GM12878 (cell line): ENCODE measurements at regions not wholly inside any gene's neighbourhood (a gene's known extent, or its start where the extent isn't known, plus 50 kb on each side); places are given as distances from the start of the nearest gene placed in this dataset.

Experiments used
- ATAC-seq: fragments of 200-7000 bp; cut with Tn5 transposase; 3 replicates; pipeline ENCODE4 v1.9.1; 2020; ENCODE audit warnings: mild to moderate bottlenecking, moderate library complexity
- BruUV-seq: library from RNA; stranded (reverse); fragments of 400-500 nt; replicated peaks from 2 replicates; lab custom pipeline; 2021; lab: Mats Ljungman, UMichigan
- CTCF ChIA-PET: fragments of 300-600 bp; sonication (Branson Sonifier 250); formaldehyde crosslinking; extraction: SDS; loops from one replicate; lab custom pipeline; 2021; ENCODE audit warnings: inconsistent platforms; lab: Yijun Ruan, JAX
- POLR2A ChIA-PET: fragments of 350-600 bp; formaldehyde crosslinking; extraction: SDS; loops from one replicate; lab custom pipeline; 2021; ENCODE audit warnings: inconsistent platforms; lab: Charles Lee
- RAD21 ChIA-PET: fragments of 300-600 bp; sonication (Branson Sonifier 250); formaldehyde crosslinking; loops from one replicate; lab custom pipeline; 2023; ENCODE audit warnings: antibody characterized with exemption; ENCODE audit not compliant: unreplicated experiment; lab: Charles Lee
- SMC1A ChIA-PET: fragments of 300-600 bp; sonication (Branson Sonifier 250); formaldehyde crosslinking; loops from one replicate; lab custom pipeline; 2023; ENCODE audit not compliant: unreplicated experiment, uncharacterized antibody; lab: Charles Lee
- DNase-seq: peaks from one replicate; pipeline ENCODE4 v3.0.0-alpha.2; 2011; ENCODE audit warnings: low read depth, low spot score
- FAIRE-seq: peaks from 3 replicates; lab custom pipeline; 2011; peaks lifted over from hg19 to GRCh38; lab: Jason Lieb, UNC
- H2AFZ ChIP-seq: 2 replicates; pipeline ENCODE4 v1.6.0; 2011; ENCODE audit warnings: low read depth, low read length, control low read depth; ENCODE audit not compliant: control insufficient read depth
- H3K27ac ChIP-seq: 2 replicates; pipeline ENCODE4 v1.5.1; 2011; ENCODE audit warnings: control low read depth; ENCODE audit not compliant: control insufficient read depth, insufficient read depth
- H3K27me3 ChIP-seq, 2 experiments: replicated peaks in 1 of 2; 2 replicates each; pipeline versions ENCODE4 v1.6.0 to v1.6.1; 2011; ENCODE audit warnings: low read length in 1 of 2; ENCODE audit not compliant: control insufficient read depth in 2 of 2, insufficient read depth in 2 of 2
- H3K36me3 ChIP-seq, 2 experiments: 2 replicates each; pipeline ENCODE4 v1.5.1; 2011; ENCODE audit warnings: low read length in 1 of 2; ENCODE audit not compliant: control insufficient read depth in 2 of 2, insufficient read depth in 2 of 2
- H3K4me1 ChIP-seq: 2 replicates; pipeline ENCODE4 v1.6.1; 2011; ENCODE audit warnings: mild to moderate bottlenecking, low read length, moderate library complexity, mixed read lengths; ENCODE audit not compliant: control insufficient read depth, insufficient read depth
- H3K4me2 ChIP-seq: 2 replicates; pipeline ENCODE4 v1.6.0; 2011; ENCODE audit warnings: control low read depth; ENCODE audit not compliant: control insufficient read depth, insufficient read depth
- H3K4me3 ChIP-seq: fragments of 200-600 bp; sonication (generic); 2 replicates; pipeline ENCODE4 v1.5.1; 2016
- H3K79me2 ChIP-seq: 2 replicates; pipeline ENCODE4 v1.6.0; 2011; ENCODE audit warnings: low read length; ENCODE audit not compliant: control insufficient read depth, insufficient read depth
- H3K9ac ChIP-seq: 2 replicates; pipeline ENCODE4 v1.8.0; 2011; ENCODE audit warnings: low read length, control low read depth, mixed read lengths; ENCODE audit not compliant: control insufficient read depth, insufficient read depth
- H3K9me3 ChIP-seq: replicated peaks from 3 replicates; pipeline ENCODE4 v1.5.1; 2011; ENCODE audit warnings: mild to moderate bottlenecking, low read length; ENCODE audit not compliant: control insufficient read depth, insufficient read depth
- H4K20me1 ChIP-seq: 2 replicates; pipeline ENCODE4 v1.6.0; 2011; ENCODE audit not compliant: control insufficient read depth, insufficient read depth
- CBX3 ChIP-seq: fragments of 200-600 bp; sonication (generic); IDR thresholded peaks from 2 replicates; pipeline ENCODE4 v1.6.1; 2016; ENCODE audit warnings: low read depth, borderline replicate concordance
- CHD2 ChIP-seq: IDR thresholded peaks from 2 replicates; pipeline ENCODE4 v1.6.1; 2011; ENCODE audit warnings: low read depth, low read length, improper control_type of control experiment, borderline replicate concordance
- CREB1 ChIP-seq: IDR thresholded peaks from 2 replicates; pipeline ENCODE4 v1.6.1; 2012; ENCODE audit warnings: low read depth, mild to moderate bottlenecking, inconsistent platforms
- CREM ChIP-seq: IDR thresholded peaks from 2 replicates; pipeline ENCODE4 v1.6.1; 2014; ENCODE audit warnings: antibody characterized with exemption, low read depth
- EP300 ChIP-seq, 2 experiments: fragments of 150-350 bp in 1 of 2; IDR thresholded peaks; 2 replicates each; pipeline ENCODE4 v1.6.1; 2011 to 2012; ENCODE audit warnings: low read depth in 2 of 2, low read length in 2 of 2, borderline replicate concordance in 1 of 2, improper control_type of control experiment in 1 of 2, inconsistent platforms in 1 of 2; ENCODE audit not compliant: control insufficient read depth in 1 of 2
- JUNB ChIP-seq: IDR thresholded peaks from 2 replicates; pipeline ENCODE4 v1.6.1; 2016; ENCODE audit warnings: antibody characterized with exemption, mild to moderate bottlenecking
- MXI1 ChIP-seq: fragments of 150-350 bp; IDR thresholded peaks from 2 replicates; pipeline ENCODE4 v1.6.1; 2011; ENCODE audit warnings: low read depth, mild to moderate bottlenecking, inconsistent platforms, low read length, improper control_type of control experiment
- POLR2AphosphoS2 ChIP-seq: IDR thresholded peaks from 2 replicates; pipeline ENCODE4 v1.6.1; 2011; ENCODE audit warnings: low read depth, mild to moderate bottlenecking, low read length, improper control_type of control experiment, moderate library complexity
- POLR2AphosphoS5 ChIP-seq: IDR thresholded peaks from 2 replicates; pipeline ENCODE4 v1.6.1; 2011; ENCODE audit warnings: mild to moderate bottlenecking, low read length, inconsistent platforms
- RFX5 ChIP-seq: IDR thresholded peaks from 2 replicates; pipeline ENCODE4 v1.6.1; 2011; ENCODE audit warnings: low read depth, low read length, improper control_type of control experiment
- RUNX3 ChIP-seq: IDR thresholded peaks from 2 replicates; pipeline ENCODE4 v1.6.1; 2012; ENCODE audit warnings: low read length, inconsistent platforms
- SMC3 ChIP-seq: IDR thresholded peaks from 2 replicates; pipeline ENCODE4 v1.6.1; 2011; ENCODE audit warnings: low read length, improper control_type of control experiment, borderline replicate concordance
- WRNIP1 ChIP-seq: IDR thresholded peaks from 2 replicates; pipeline ENCODE4 v1.6.1; 2011; ENCODE audit warnings: low read depth, low read length, improper control_type of control experiment, borderline replicate concordance
- ZSCAN29 ChIP-seq: fragments of 450-650 bp; IDR thresholded peaks from 2 replicates; pipeline ENCODE4 v1.6.1; 2017; ENCODE audit warnings: mild to moderate bottlenecking, moderate library complexity
- ZZZ3 ChIP-seq: IDR thresholded peaks from 2 replicates; pipeline ENCODE4 v1.6.1; 2011; ENCODE audit warnings: low read depth; ENCODE audit not compliant: control insufficient read depth, insufficient read length
- WGBS: methylation state at CpG from one replicate; pipeline ENCODE4 v1.1.6; 2016; ENCODE audit warnings: low lambda C conversion rate; ENCODE audit not compliant: insufficient replicate concordance, insufficient coverage; ENCODE audit errors: missing lambda C conversion rate; 5-methylcytosine and 5-hydroxymethylcytosine counted together
- in situ Hi-C: fragments of 300-500 bp; cut with MboI; formaldehyde crosslinking; loops from 9 replicates; pipeline ENCODE4 v1.14.3; 2018; ENCODE audit warnings: mixed read lengths
- intact Hi-C: fragments of 100-400 bp; cut with micrococcal nuclease; formaldehyde crosslinking; loops from one replicate; pipeline ENCODE4 v1.14.2; 2022; ENCODE audit not compliant: unreplicated experiment
- TF ChIP-seq, protein P1 (sequence below): fragments of 450-650 bp; IDR thresholded peaks from 2 replicates; pipeline ENCODE4 v1.6.1; 2016; ENCODE audit warnings: mild to moderate bottlenecking
- TF ChIP-seq, protein P2 (sequence below): fragments of 450-650 bp; IDR thresholded peaks from 2 replicates; pipeline ENCODE4 v1.6.1; 2017; ENCODE audit warnings: mild to moderate bottlenecking
- TF ChIP-seq, protein P3 (sequence below): IDR thresholded peaks from 2 replicates; pipeline ENCODE4 v1.6.1; 2011; ENCODE audit warnings: borderline replicate concordance, low read depth, mild to moderate bottlenecking, moderate library complexity, mixed read lengths, low read length; ENCODE audit not compliant: insufficient read depth; ENCODE audit errors: extremely low read length

DNA sequence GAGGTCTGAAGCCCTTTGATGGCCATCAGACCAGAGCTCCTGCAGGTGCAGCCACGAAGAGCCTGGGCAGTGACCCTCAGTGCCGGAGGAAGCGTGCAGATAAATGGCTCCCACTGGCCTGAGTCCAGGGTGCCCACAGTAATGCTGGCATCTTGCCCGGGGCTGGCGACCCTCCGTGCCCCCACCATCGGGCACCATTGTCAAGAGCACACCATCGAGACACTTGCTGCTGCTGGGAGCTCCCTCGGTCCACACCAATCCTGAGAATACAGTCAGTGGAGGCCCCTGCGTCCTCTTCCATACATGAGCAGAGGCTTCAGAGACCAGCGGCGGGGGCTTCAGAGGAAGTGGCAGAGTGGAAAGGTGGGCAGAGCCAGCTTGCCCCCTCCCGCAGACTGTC is 1448.3 kb downstream of the BRD1 start:
- CTCF ChIA-PET, result no interaction called here

DNA sequence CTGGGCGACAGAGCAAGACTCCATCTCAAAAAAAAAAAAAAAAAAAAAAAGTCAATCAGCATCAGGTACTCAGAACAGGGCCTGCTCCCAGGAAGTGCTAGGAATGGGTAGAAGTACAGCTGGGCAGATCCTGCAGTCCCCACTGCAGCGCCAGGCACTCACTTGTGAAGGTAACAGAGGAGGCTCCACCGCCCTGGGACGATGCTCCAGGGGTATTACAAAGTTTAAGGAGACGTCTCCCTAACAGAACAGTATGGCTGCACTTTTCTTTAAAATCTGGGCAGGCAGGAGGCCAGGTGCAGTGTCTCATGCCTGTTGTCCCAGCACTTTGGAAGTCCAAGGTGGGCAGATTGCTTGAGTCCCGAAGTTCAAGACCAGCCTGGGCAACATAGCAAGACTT is 1449.0 kb downstream of the BRD1 start:
- ATAC-seq, result no peak
- no peak for TF ChIP-seq RUNX3
- TF ChIP-seq CREM, result no peak
- TF ChIP-seq, protein P1, sequence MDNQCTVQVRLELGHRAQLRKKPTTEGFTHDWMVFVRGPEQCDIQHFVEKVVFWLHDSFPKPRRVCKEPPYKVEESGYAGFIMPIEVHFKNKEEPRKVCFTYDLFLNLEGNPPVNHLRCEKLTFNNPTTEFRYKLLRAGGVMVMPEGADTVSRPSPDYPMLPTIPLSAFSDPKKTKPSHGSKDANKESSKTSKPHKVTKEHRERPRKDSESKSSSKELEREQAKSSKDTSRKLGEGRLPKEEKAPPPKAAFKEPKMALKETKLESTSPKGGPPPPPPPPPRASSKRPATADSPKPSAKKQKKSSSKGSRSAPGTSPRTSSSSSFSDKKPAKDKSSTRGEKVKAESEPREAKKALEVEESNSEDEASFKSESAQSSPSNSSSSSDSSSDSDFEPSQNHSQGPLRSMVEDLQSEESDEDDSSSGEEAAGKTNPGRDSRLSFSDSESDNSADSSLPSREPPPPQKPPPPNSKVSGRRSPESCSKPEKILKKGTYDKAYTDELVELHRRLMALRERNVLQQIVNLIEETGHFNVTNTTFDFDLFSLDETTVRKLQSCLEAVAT, result no peak
- no peak for TF ChIP-seq ZSCAN29
- no peak for TF ChIP-seq RFX5
- TF ChIP-seq, protein P2, sequence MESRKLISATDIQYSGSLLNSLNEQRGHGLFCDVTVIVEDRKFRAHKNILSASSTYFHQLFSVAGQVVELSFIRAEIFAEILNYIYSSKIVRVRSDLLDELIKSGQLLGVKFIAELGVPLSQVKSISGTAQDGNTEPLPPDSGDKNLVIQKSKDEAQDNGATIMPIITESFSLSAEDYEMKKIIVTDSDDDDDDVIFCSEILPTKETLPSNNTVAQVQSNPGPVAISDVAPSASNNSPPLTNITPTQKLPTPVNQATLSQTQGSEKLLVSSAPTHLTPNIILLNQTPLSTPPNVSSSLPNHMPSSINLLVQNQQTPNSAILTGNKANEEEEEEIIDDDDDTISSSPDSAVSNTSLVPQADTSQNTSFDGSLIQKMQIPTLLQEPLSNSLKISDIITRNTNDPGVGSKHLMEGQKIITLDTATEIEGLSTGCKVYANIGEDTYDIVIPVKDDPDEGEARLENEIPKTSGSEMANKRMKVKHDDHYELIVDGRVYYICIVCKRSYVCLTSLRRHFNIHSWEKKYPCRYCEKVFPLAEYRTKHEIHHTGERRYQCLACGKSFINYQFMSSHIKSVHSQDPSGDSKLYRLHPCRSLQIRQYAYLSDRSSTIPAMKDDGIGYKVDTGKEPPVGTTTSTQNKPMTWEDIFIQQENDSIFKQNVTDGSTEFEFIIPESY, result no peak
- TF ChIP-seq POLR2AphosphoS2, result no peak
- no peak for TF ChIP-seq CHD2
- TF ChIP-seq SMC3, result no peak
- no peak for TF ChIP-seq ZZZ3

More for the DNA sequence above, 1448.3 kb downstream of the BRD1 start:
- intact Hi-C loops (no loop called here), in situ Hi-C loops (no loop called here)
- 35% methylated on average over 13 of the region's 13 CpGs for WGBS
- no peaks in the 10 kb centered on the region for H3K4me1 ChIP-seq
- TF ChIP-seq MXI1 (no peak), POLR2AphosphoS5 (no peak), CREB1 (no peak), EP300 (IDR thresholded peaks at IDR 0.05; ENCODE audit: borderline replicate concordance in 1 of 2, control insufficient read depth in 1 of 2, low read depth in 2 of 2, low read length in 2 of 2) (no peak), WRNIP1 (no peak), CBX3 (no peak), JUNB (no peak)
- TF ChIP-seq, protein P3, sequence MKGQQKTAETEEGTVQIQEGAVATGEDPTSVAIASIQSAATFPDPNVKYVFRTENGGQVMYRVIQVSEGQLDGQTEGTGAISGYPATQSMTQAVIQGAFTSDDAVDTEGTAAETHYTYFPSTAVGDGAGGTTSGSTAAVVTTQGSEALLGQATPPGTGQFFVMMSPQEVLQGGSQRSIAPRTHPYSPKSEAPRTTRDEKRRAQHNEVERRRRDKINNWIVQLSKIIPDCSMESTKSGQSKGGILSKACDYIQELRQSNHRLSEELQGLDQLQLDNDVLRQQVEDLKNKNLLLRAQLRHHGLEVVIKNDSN, result no peak
- no peak overlapping the region for H3K4me2 ChIP-seq
- H3K27me3 ChIP-seq, result no peaks in the 10 kb centered on the region
- no TSS peak for BruUV-seq
- H3K36me3 ChIP-seq, result no peaks in the 10 kb centered on the region
- no peaks in the 10 kb centered on the region for H3K79me2 ChIP-seq
- H3K9me3 ChIP-seq, result no peaks in the 10 kb centered on the region; the same call in 2 of the 3 replicates
- ChIA-PET POLR2A (no interaction called here), SMC1A (no interaction called here), RAD21 (no interaction called here)
- ATAC-seq (no peak), DNase-seq (no peak), FAIRE-seq (no peak)
- no peak overlapping the region for H2AFZ ChIP-seq
- no peak overlapping the region for H3K27ac ChIP-seq
- no peaks in the 10 kb centered on the region for H4K20me1 ChIP-seq
- no peak overlapping the region for H3K9ac ChIP-seq
- H3K4me3 ChIP-seq, result no peak overlapping the region

More for the DNA sequence above, 1449.0 kb downstream of the BRD1 start:
- no peak overlapping the region for H3K4me2 ChIP-seq
- H3K9me3 ChIP-seq, result no peaks in the 10 kb centered on the region; the same call in 2 of the 3 replicates
- no peak overlapping the region for H3K9ac ChIP-seq
- no peaks in the 10 kb centered on the region for H3K27me3 ChIP-seq
- H3K27ac ChIP-seq, result no peak overlapping the region
- POLR2A ChIA-PET, result no interaction called here
- H3K4me1 ChIP-seq, result no peaks in the 10 kb centered on the region
- no peak overlapping the region for H3K4me3 ChIP-seq
- RAD21 ChIA-PET, result no interaction called here
- H4K20me1 ChIP-seq, result no peaks in the 10 kb centered on the region
- intact Hi-C loops (no loop called here), in situ Hi-C loops (no loop called here)
- H3K36me3 ChIP-seq, result no peaks in the 10 kb centered on the region
- CTCF ChIA-PET, result no interaction called here
- H3K79me2 ChIP-seq, result no peaks in the 10 kb centered on the region
- H2AFZ ChIP-seq, result no peak overlapping the region
- no TSS peak for BruUV-seq
- SMC1A ChIA-PET, result no interaction called here
- no peak for FAIRE-seq
- DNase-seq, result no peak
- WGBS, result 35% methylated on average over 5 of the region's 6 CpGs
